IMR-90 (cell line): ENCODE measurements at regions not wholly inside any gene's neighbourhood (a gene's known extent, or its start where the extent isn't known, plus 50 kb on each side); places are given as distances from the start of the nearest gene placed in this dataset.

Experiments
- ATAC-seq: fragments of 200-7000 bp; cut with Tn5 transposase; 2 replicates; pipeline ENCODE4 v1.9.1; 2020; ENCODE audit warnings: low read depth, mild to moderate bottlenecking, moderate library complexity
- BruUV-seq: library from RNA; stranded (reverse); fragments of 400-500 nt; replicated peaks from 2 replicates; lab custom pipeline; 2021; lab: Mats Ljungman, UMichigan
- CTCF ChIA-PET: fragments of 300-600 bp; formaldehyde crosslinking; extraction: SDS; loops from one replicate; lab custom pipeline; 2021; ENCODE audit warnings: antibody characterized with exemption; lab: Yijun Ruan, JAX
- POLR2A ChIA-PET: fragments of 300-600 bp; sonication (Branson Sonifier 250); formaldehyde crosslinking; loops from one replicate; lab custom pipeline; 2022; ENCODE audit warnings: antibody characterized with exemption; ENCODE audit not compliant: unreplicated experiment; lab: Charles Lee
- DNase-seq: peaks from one replicate; pipeline ENCODE4 v3.0.0; 2013
- H2AFZ ChIP-seq: replicated peaks from 2 replicates; pipeline ENCODE3; 2013; ENCODE audit warnings: low read length, mild to moderate bottlenecking; ENCODE audit not compliant: poor library complexity
- H2AK5ac ChIP-seq: 2 replicates; pipeline ENCODE4 v1.6.1; 2013; ENCODE audit warnings: low read depth, low read length, inconsistent platforms
- H2AK9ac ChIP-seq: replicated peaks from 2 replicates; pipeline ENCODE3; 2013; ENCODE audit warnings: mild to moderate bottlenecking, low read depth, low read length, moderate library complexity; ENCODE audit not compliant: poor library complexity
- H2BK120ac ChIP-seq: 2 replicates; pipeline ENCODE4 v1.6.1; 2013; ENCODE audit warnings: low read depth, low read length, inconsistent platforms
- H2BK15ac ChIP-seq: 3 replicates; pipeline ENCODE4 v1.6.1; 2013; ENCODE audit warnings: low read depth, low read length, inconsistent platforms
- H2BK20ac ChIP-seq: 2 replicates; pipeline ENCODE4 v1.6.1; 2013; ENCODE audit warnings: low read depth, mild to moderate bottlenecking, inconsistent platforms, low read length, moderate library complexity
- H2BK5ac ChIP-seq: 2 replicates; pipeline ENCODE4 v1.6.1; 2013; ENCODE audit warnings: mild to moderate bottlenecking, low read depth, low read length, inconsistent platforms; ENCODE audit not compliant: poor library complexity, severe bottlenecking
- H3K14ac ChIP-seq: replicated peaks from 2 replicates; pipeline ENCODE4 v1.6.1; 2013; ENCODE audit warnings: low read depth, low read length, inconsistent platforms
- H3K18ac ChIP-seq: 2 replicates; pipeline ENCODE4 v1.6.1; 2013; ENCODE audit warnings: low read depth, low read length, control low read depth
- H3K23ac ChIP-seq: 2 replicates; pipeline ENCODE4 v1.6.1; 2013; ENCODE audit warnings: low read depth, low read length, inconsistent platforms
- H3K27ac ChIP-seq: 2 replicates; pipeline ENCODE4 v1.5.1; 2013; ENCODE audit warnings: mild to moderate bottlenecking, control low read depth, low read length; ENCODE audit not compliant: insufficient read depth
- H3K27me3 ChIP-seq: 2 replicates; pipeline ENCODE4 v1.6.1; 2013; ENCODE audit warnings: low read length; ENCODE audit not compliant: control insufficient read depth, insufficient read depth
- H3K36me3 ChIP-seq: 2 replicates; pipeline ENCODE4 v1.6.1; 2013; ENCODE audit warnings: low read length, mixed read lengths; ENCODE audit not compliant: control insufficient read depth, insufficient read depth
- H3K4ac ChIP-seq: 2 replicates; pipeline ENCODE4 v1.6.1; 2013; ENCODE audit warnings: low read depth, low read length, inconsistent platforms
- H3K4me1 ChIP-seq: 2 replicates; pipeline ENCODE4 v1.6.1; 2013; ENCODE audit warnings: low read length, mixed read lengths; ENCODE audit not compliant: control insufficient read depth, insufficient read depth
- H3K4me2 ChIP-seq: 2 replicates; pipeline ENCODE4 v1.6.1; 2013; ENCODE audit warnings: low read depth, mild to moderate bottlenecking, control low read depth, low read length, moderate library complexity
- H3K4me3 ChIP-seq: 2 replicates; pipeline ENCODE4 v1.5.1; 2013; ENCODE audit warnings: low read depth, mild to moderate bottlenecking, control low read depth, low read length, moderate library complexity; ENCODE audit not compliant: insufficient read depth
- H3K56ac ChIP-seq: 2 replicates; pipeline ENCODE4 v1.6.1; 2013; ENCODE audit warnings: low read length, inconsistent platforms; ENCODE audit not compliant: insufficient read depth; ENCODE audit errors: extremely low read depth
- H3K79me1 ChIP-seq, 2 experiments: 2 replicates each; pipeline ENCODE4 v1.6.1; 2013; ENCODE audit warnings: low read length in 2 of 2, inconsistent platforms in 1 of 2, low read depth in 1 of 2
- H3K9ac ChIP-seq: 2 replicates; pipeline ENCODE4 v1.6.1; 2013; ENCODE audit warnings: low read depth, low read length, control low read depth
- H3K9me1 ChIP-seq: 2 replicates; pipeline ENCODE4 v1.6.1; 2013; ENCODE audit warnings: low read length, inconsistent platforms; ENCODE audit not compliant: insufficient read depth
- H3K9me3 ChIP-seq: 2 replicates; pipeline ENCODE4 v1.6.1; 2013; ENCODE audit warnings: low read length; ENCODE audit not compliant: control insufficient read depth, insufficient read depth
- H4K20me1 ChIP-seq: 2 replicates; pipeline ENCODE4 v1.6.1; 2013; ENCODE audit warnings: low read length, inconsistent platforms; ENCODE audit not compliant: insufficient read depth
- H4K5ac ChIP-seq: 2 replicates; pipeline ENCODE4 v1.6.1; 2013; ENCODE audit warnings: mild to moderate bottlenecking, low read depth, low read length, control low read depth
- H4K8ac ChIP-seq, 2 experiments: 2 replicates each; pipeline ENCODE4 v1.6.1; 2013; ENCODE audit warnings: low read depth in 2 of 2, low read length in 2 of 2, control low read depth in 1 of 2, inconsistent platforms in 1 of 2
- H4K91ac ChIP-seq: 2 replicates; pipeline ENCODE4 v1.6.1; 2013; ENCODE audit warnings: low read depth, low read length, inconsistent platforms; ENCODE audit not compliant: insufficient read depth
- CEBPB ChIP-seq: IDR thresholded peaks from 2 replicates; pipeline ENCODE4 v1.6.1; 2012; ENCODE audit warnings: low read depth, low read length, improper control_type of control experiment
- ELK1 ChIP-seq: fragments of 150-350 bp; IDR thresholded peaks from 2 replicates; pipeline ENCODE4 v1.6.1; 2016; ENCODE audit warnings: low read depth, mild to moderate bottlenecking, low read length, moderate library complexity, borderline replicate concordance
- MAFK ChIP-seq: IDR thresholded peaks from 2 replicates; pipeline ENCODE4 v1.6.1; 2012; ENCODE audit warnings: low read depth, low read length, improper control_type of control experiment
- MXI1 ChIP-seq: IDR thresholded peaks from 2 replicates; pipeline ENCODE4 v1.6.1; 2012; ENCODE audit warnings: low read depth, mild to moderate bottlenecking, low read length, moderate library complexity, borderline replicate concordance
- RAD21 ChIP-seq: IDR thresholded peaks from 2 replicates; pipeline ENCODE4 v1.6.1; 2012; ENCODE audit warnings: low read length, improper control_type of control experiment
- RFX5 ChIP-seq: IDR thresholded peaks from 2 replicates; pipeline ENCODE4 v1.8.0; 2012; ENCODE audit warnings: low read depth, mild to moderate bottlenecking, low read length, moderate library complexity
- WGBS, 2 experiments: methylation state at CpG; one replicate each; pipeline versions ENCODE4 v1.1.5 to v1.1.7; 2013; ENCODE audit warnings: missing lambda C conversion rate in 2 of 2; ENCODE audit not compliant: insufficient read length in 1 of 2; ENCODE audit errors: extremely low coverage in 2 of 2; 5-methylcytosine and 5-hydroxymethylcytosine counted together
- dilution Hi-C: fragments of 300-500 bp; cut with HindIII; formaldehyde crosslinking; loops from one replicate; pipeline ENCODE4 v1.14.3; 2018; ENCODE audit warnings: low sequenced_read_pairs; ENCODE audit not compliant: unreplicated experiment
- in situ Hi-C: fragments of 300-500 bp; cut with MboI; formaldehyde crosslinking; loops from 3 replicates; pipeline ENCODE4 v1.14.3; 2019; ENCODE audit warnings: low sequenced_read_pairs, inconsistent platforms, mixed read lengths
- intact Hi-C: fragments of 100-400 bp; cut with micrococcal nuclease; formaldehyde crosslinking; loops from 2 replicates; pipeline ENCODE4 v1.10.0; 2022

GRCh38 chrX:26672571-26672970 lies 456.6 kb downstream of the MAGEB5 start:
- Histone ChIP-seq H3K4me3 (no peak overlapping the region), H2BK20ac (no peak overlapping the region), H3K4ac (no peak overlapping the region), H4K5ac (no peak overlapping the region), H2AFZ (no peak overlapping the region), H3K27ac (no peak overlapping the region), H4K91ac (no peak overlapping the region), H2BK120ac (no peak overlapping the region), H3K14ac (no peak overlapping the region), H3K79me1 (no peaks in the 10 kb centered on the region), H3K23ac (no peak overlapping the region), H3K56ac (no peak overlapping the region), H4K8ac (no peak overlapping the region), H2AK5ac (no peak overlapping the region), H3K9me1 (no peaks in the 10 kb centered on the region), H2BK5ac (no peak overlapping the region), H3K4me1 (no peaks in the 10 kb centered on the region), H2BK15ac (no peak overlapping the region), H3K27me3 (no peaks in the 10 kb centered on the region), H4K20me1 (no peaks in the 10 kb centered on the region), H3K18ac (no peak overlapping the region), H3K36me3 (no peaks in the 10 kb centered on the region), H3K9ac (no peak overlapping the region), H2AK9ac (no peak overlapping the region), H3K4me2 (no peak overlapping the region), H3K9me3 (no peaks in the 10 kb centered on the region)
- POLR2A ChIA-PET = no interaction called here
- WGBS, 2 experiments = no CpG with 5 or more reads among the region's 3 CpGs
- in situ Hi-C loops (loop anchor here (25.0 kb wide), 1 partner anchor 515 kb away; no protein-coding TSS in a partner anchor), intact Hi-C loops (no loop called here), dilution Hi-C loops (no loop called here)
- CTCF ChIA-PET = no interaction called here
- TF ChIP-seq RAD21 (no peak), ELK1 (no peak), MAFK (no peak), MXI1 (no peak), RFX5 (no peak), CEBPB (no peak)
- BruUV-seq = no TSS peak
- ATAC-seq (no peak), DNase-seq (no peak)
